Medulla oblongata (tissue), 1 donor: ENCODE measurements at regions not wholly inside any gene's neighbourhood (a gene's known extent, or its start where the extent isn't known, plus 50 kb on each side); places are given as distances from the start of the nearest gene placed in this dataset.
A peak's percentile ranks its signal among the peaks of the same experiment; 100 is the strongest.
"Not testable (repeated sequence)": the region's sequence is repeated elsewhere in the genome, so short reads cannot be mapped to it uniquely, and the experiment has no call there.

Experiments
- DNase-seq: peaks from one replicate; pipeline ENCODE4 v3.0.0-alpha.2; 2015; ENCODE audit errors: extremely low spot score

- no peak for DNase-seq
Observed at GRCh38 chr10:21405981-21406380, 119.5 kb downstream of the SKIDA1 start.

GRCh38 chr10:21403256-21404015, 122.0 kb downstream of the SKIDA1 start:
- DNase-seq = no peak

GRCh38 chr10:21402606-21403083, 122.8 kb downstream of the SKIDA1 start:
- DNase-seq = no peak

- DNase-seq = no peak
Observed at GRCh38 chr10:21401196-21401595, 124.3 kb downstream of the SKIDA1 start.

GRCh38 chr10:21399392-21400035, 126.0 kb downstream of the SKIDA1 start:
- DNase-seq = no peak

- no peak for DNase-seq
Observed at GRCh38 chr10:21398563-21399231, 126.8 kb downstream of the SKIDA1 start.

- DNase-seq = no peak
Observed at GRCh38 chr10:21396889-21397288, 128.6 kb downstream of the SKIDA1 start.

- DNase-seq = no peak
Observed at GRCh38 chr10:21393931-21394330, 131.6 kb downstream of the SKIDA1 start.

- DNase-seq = no peak
Observed at GRCh38 chr10:21388589-21388988, 136.9 kb downstream of the SKIDA1 start.

- DNase-seq = no peak
Observed at GRCh38 chr10:21387868-21388267, 137.6 kb downstream of the SKIDA1 start.

- no peak for DNase-seq
Observed at GRCh38 chr10:21385996-21386585, 139.4 kb downstream of the SKIDA1 start.

- DNase-seq = no peak
Observed at GRCh38 chr10:21385536-21385935, 139.9 kb downstream of the SKIDA1 start.

GRCh38 chr10:21379143-21379542, 146.3 kb downstream of the SKIDA1 start:
- DNase-seq = no peak

- not testable (repeated sequence) for DNase-seq
Observed at GRCh38 chr10:21375274-21375673, 150.2 kb downstream of the SKIDA1 start.

GRCh38 chr10:21373881-21374280, 151.6 kb downstream of the SKIDA1 start:
- DNase-seq = not testable (repeated sequence)

- DNase-seq = peak; percentile 10
Observed at GRCh38 chr10:21372651-21373410, 152.7 kb downstream of the SKIDA1 start.

- DNase-seq = no peak
Observed at GRCh38 chr10:21369697-21370096, 155.8 kb downstream of the SKIDA1 start.

GRCh38 chr10:21368728-21369425, 156.6 kb downstream of the SKIDA1 start:
- no peak for DNase-seq

- DNase-seq = no peak
Observed at GRCh38 chr10:21368022-21368582, 157.4 kb downstream of the SKIDA1 start.

GRCh38 chr10:21366108-21366507, 159.4 kb downstream of the SKIDA1 start:
- not testable (repeated sequence) for DNase-seq
